GM10248 (cell line): ENCODE measurements at regions not wholly inside any gene's neighbourhood (a gene's known extent, or its start where the extent isn't known, plus 50 kb on each side); places are given as distances from the start of the nearest gene placed in this dataset.

Experiments
- CTCF ChIA-PET: fragments of 300-600 bp; sonication (Branson Sonifier 250); formaldehyde crosslinking; extraction: SDS; loops from one replicate; lab custom pipeline; 2021; ENCODE audit warnings: antibody characterized with exemption; lab: Yijun Ruan, JAX
- POLR2A ChIA-PET: fragments of 350-650 bp; sonication (Branson Sonifier 250); formaldehyde crosslinking; extraction: SDS; loops from one replicate; lab custom pipeline; 2020; ENCODE audit warnings: antibody characterized with exemption; lab: Yijun Ruan, JAX
- DNase-seq: peaks from one replicate; pipeline ENCODE4 v3.0.0; 2012; ENCODE audit errors: extremely low spot score
- TF ChIP-seq, protein P1 (sequence below): IDR thresholded peaks from 2 replicates; pipeline ENCODE4 v1.5.1; 2012; ENCODE audit warnings: mild to moderate bottlenecking, low read depth; ENCODE audit errors: extremely low read depth, missing control alignments, control extremely low read depth

DNA sequence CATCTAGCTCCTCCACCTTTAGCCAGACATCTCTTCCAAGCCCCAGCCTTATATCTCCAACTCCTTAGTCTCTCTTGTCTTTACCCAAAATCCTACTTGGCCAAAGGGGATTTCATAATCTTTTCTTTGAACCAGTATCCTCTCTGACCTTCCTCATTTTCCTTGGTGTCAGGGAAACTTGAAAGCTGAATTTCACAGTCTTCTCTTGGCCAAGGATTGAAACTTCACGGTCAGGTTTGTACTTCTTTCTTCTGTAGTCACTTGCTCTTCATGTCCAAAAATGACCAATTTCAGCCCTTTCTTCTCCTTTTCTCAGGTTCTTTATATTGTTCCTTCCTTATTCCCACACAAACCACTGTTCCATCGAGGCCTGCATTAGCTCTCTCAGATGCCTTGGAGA is 473.7 kb upstream of the KLF4 start:
- ChIA-PET POLR2A (no interaction called here), CTCF (interaction anchor here (1.2 kb wide), 1 partner anchor 9 kb away, joined by 3 read pairs; no protein-coding TSS in a partner anchor)
- TF ChIP-seq, protein P1, sequence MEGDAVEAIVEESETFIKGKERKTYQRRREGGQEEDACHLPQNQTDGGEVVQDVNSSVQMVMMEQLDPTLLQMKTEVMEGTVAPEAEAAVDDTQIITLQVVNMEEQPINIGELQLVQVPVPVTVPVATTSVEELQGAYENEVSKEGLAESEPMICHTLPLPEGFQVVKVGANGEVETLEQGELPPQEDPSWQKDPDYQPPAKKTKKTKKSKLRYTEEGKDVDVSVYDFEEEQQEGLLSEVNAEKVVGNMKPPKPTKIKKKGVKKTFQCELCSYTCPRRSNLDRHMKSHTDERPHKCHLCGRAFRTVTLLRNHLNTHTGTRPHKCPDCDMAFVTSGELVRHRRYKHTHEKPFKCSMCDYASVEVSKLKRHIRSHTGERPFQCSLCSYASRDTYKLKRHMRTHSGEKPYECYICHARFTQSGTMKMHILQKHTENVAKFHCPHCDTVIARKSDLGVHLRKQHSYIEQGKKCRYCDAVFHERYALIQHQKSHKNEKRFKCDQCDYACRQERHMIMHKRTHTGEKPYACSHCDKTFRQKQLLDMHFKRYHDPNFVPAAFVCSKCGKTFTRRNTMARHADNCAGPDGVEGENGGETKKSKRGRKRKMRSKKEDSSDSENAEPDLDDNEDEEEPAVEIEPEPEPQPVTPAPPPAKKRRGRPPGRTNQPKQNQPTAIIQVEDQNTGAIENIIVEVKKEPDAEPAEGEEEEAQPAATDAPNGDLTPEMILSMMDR, result no peak
- no peak for DNase-seq

DNA sequence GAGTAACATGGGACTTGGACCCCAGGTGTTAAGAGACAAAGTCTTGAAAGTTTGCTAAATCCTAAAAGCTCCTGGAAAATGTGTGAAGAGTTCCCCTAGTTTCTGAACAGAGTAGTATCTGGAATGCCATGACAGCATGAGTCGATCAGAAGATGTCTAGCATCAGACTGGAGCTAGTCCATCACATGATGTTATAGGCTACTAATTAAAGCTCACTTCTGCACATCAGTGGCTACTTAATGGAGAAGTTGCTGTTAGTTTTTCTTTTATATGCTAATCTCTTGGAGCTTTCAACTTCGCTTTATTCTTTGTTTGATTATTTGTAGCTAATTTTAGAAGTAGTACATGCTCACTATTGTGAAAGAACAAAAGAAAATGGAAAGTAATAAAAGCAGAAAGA is 471.3 kb upstream of the KLF4 start:
- POLR2A ChIA-PET, result no interaction called here
- TF ChIP-seq, protein P1, result no peak
- no peak for DNase-seq
- CTCF ChIA-PET, result interaction anchor here (2.0 kb wide), 1 partner anchor 12 kb away, joined by 7 read pairs; no protein-coding TSS in a partner anchor

DNA sequence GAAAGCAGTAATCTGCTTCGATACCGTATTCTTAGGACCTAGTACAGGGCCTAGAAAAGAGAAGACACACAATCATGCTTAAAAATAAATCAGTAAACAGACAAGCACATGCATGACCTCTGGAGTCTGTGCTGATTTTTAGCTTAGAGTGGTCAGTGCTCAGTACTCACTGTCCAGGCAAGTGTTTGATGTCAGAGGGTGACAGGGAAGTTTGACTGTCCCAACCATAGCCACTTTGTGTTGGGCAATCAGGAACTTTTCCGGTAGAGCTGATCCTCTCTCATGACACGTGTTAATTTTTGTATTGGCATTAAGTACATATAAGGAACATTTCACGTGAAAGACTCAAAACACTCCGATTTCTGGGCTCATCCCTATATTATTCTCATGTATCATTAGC is 464.7 kb upstream of the KLF4 start:
- DNase-seq, result no peak
- ChIA-PET CTCF (interaction anchor here (0.6 to 1.1 kb wide), 2 partner anchors 10 kb away, joined by 3 read pairs; no protein-coding TSS in a partner anchor), POLR2A (no interaction called here)
- TF ChIP-seq, protein P1, result no peak

DNA sequence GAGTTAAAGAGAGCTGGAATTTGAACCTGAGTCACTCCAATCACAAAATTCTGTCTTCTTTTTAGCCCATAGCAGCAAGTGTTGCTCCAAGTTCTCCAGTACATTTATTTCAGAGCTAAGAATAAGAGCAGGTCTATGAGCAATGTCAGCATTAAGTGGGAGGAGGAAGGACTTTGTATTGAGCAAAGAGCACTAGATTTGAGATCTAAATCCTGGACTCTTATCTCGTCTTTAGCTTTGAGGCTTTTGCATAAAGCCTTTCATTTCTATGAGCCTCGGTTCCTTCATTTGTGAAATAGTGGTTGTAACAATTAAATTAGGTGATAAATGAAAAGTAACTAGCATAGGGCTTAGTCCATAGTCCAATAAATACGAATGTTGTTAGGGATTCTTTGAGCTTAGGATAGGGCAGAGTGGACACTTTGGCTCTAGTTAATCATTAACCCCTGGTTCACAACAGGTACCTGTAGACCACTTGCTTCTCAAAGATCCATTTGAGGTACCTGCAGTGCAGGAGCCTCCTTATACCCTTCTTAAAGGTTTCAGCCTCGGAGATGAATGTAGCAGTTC is 464.1 kb upstream of the KLF4 start:
- TF ChIP-seq, protein P1, result no peak
- CTCF ChIA-PET, result interaction anchor here (0.6 to 1.1 kb wide), 2 partner anchors 9 to 10 kb away, joined by 3 read pairs; no protein-coding TSS in a partner anchor
- no peak for DNase-seq
- POLR2A ChIA-PET, result no interaction called here

DNA sequence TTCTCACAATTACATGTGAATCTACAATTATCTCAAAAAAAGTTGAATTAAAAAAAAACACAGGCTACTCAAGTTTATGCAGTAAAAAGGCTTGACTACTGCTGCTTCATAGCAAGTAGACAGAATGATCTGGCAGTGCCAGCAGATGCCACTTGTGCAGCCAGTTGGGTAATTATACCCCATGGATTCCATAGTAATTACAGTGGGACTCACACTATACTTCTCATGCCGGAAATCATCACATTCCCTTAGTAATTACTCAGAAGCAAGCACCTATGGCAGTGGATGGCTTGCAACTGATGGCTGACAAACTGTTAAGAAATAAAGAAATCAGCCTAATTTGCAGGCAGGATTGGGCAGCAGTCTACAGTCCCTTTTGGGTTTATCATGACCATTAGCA is 463.2 kb upstream of the KLF4 start:
- POLR2A ChIA-PET, result no interaction called here
- no peak for DNase-seq
- CTCF ChIA-PET, result no interaction called here
- TF ChIP-seq, protein P1, result no peak

DNA sequence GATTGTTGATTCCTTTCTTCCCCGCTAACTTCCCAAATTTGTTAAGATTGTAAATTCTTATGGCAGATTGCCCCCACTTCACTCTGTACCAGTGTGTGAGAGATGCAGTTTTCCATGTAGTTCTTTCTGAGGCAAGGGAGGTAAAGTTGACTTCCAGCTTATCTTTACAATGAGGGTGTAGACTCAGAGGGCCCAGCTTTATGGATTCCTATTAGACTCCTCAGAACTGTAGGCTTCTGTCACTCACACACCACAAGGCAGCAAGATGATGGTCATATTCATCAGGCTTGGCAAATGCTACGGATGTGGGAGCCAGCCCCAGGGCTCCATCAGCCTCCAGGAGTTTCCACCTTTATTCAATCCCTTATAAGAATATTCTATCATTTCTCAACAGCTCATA is 461.9 kb upstream of the KLF4 start:
- no peak for DNase-seq
- TF ChIP-seq, protein P1, result no peak
- ChIA-PET POLR2A (no interaction called here), CTCF (no interaction called here)
